Hepatocyte (in vitro differentiated cells): ENCODE measurements at regions not wholly inside any gene's neighbourhood (a gene's known extent, or its start where the extent isn't known, plus 50 kb on each side); places are given as distances from the start of the nearest gene placed in this dataset.

ENCODE experiments used
- DNase-seq: peaks from one replicate; pipeline ENCODE4 v3.0.0-alpha.2; 2016; ENCODE audit warnings: low spot score
- H2AFZ ChIP-seq: fragments of 200-600 bp; sonication (generic); 2 replicates; pipeline ENCODE4 v1.6.0; 2016; ENCODE audit warnings: antibody characterized with exemption, mild to moderate bottlenecking
- H3K27ac ChIP-seq: fragments of 200-600 bp; sonication (generic); 2 replicates; pipeline ENCODE4 v1.5.1; 2016; ENCODE audit warnings: mild to moderate bottlenecking
- H3K27me3 ChIP-seq: fragments of 200-600 bp; sonication (generic); 2 replicates; pipeline ENCODE4 v1.6.1; 2016
- H3K36me3 ChIP-seq: fragments of 200-600 bp; sonication (generic); replicated peaks from 2 replicates; pipeline ENCODE4 v1.5.1; 2016; ENCODE audit warnings: low read depth; ENCODE audit not compliant: insufficient read depth
- H3K4me1 ChIP-seq: fragments of 200-600 bp; sonication (generic); 2 replicates; pipeline ENCODE4 v1.5.1; 2016; ENCODE audit warnings: mild to moderate bottlenecking, moderate library complexity; ENCODE audit not compliant: insufficient read depth
- H3K4me2 ChIP-seq: fragments of 200-600 bp; sonication (generic); 2 replicates; pipeline ENCODE4 v1.6.0; 2016
- H3K4me3 ChIP-seq: fragments of 200-600 bp; sonication (generic); 2 replicates; pipeline ENCODE4 v1.5.1; 2016; ENCODE audit warnings: mild to moderate bottlenecking
- H3K79me2 ChIP-seq: fragments of 200-600 bp; sonication (generic); 2 replicates; pipeline ENCODE4 v1.6.0; 2017; ENCODE audit warnings: mild to moderate bottlenecking
- H3K9me2 ChIP-seq: fragments of 200-600 bp; sonication (generic); replicated peaks from 2 replicates; pipeline ENCODE4 v1.6.0; 2017; ENCODE audit warnings: mild to moderate bottlenecking; ENCODE audit not compliant: insufficient read depth
- H3K9me3 ChIP-seq: fragments of 200-600 bp; sonication (generic); 2 replicates; pipeline ENCODE4 v1.5.1; 2016; ENCODE audit warnings: low read depth, mild to moderate bottlenecking
- H4K20me1 ChIP-seq: fragments of 200-600 bp; sonication (generic); 2 replicates; pipeline ENCODE4 v1.6.0; 2016; ENCODE audit warnings: mild to moderate bottlenecking; ENCODE audit not compliant: insufficient read depth, poor library complexity, severe bottlenecking
- EZH2 ChIP-seq: fragments of 200-600 bp; sonication (generic); IDR thresholded peaks from 2 replicates; pipeline ENCODE4 v1.6.1; 2016; ENCODE audit warnings: antibody characterized with exemption, mild to moderate bottlenecking, borderline replicate concordance
- EZH2phosphoT487 ChIP-seq: fragments of 200-600 bp; sonication (generic); IDR thresholded peaks from one replicate; pipeline ENCODE4 v1.6.1; 2018; ENCODE audit warnings: antibody characterized with exemption, mild to moderate bottlenecking, low read depth, moderate library complexity; ENCODE audit not compliant: unreplicated experiment, severe bottlenecking
- WGBS: methylation state at CpG from one replicate; pipeline ENCODE4 v1.1.6; 2016; ENCODE audit warnings: low lambda C conversion rate; ENCODE audit errors: missing lambda C conversion rate; 5-methylcytosine and 5-hydroxymethylcytosine counted together
- TF ChIP-seq, protein P1 (sequence below): fragments of 200-600 bp; sonication (generic); IDR thresholded peaks from 2 replicates; pipeline ENCODE4 v1.5.1; 2016; ENCODE audit warnings: antibody characterized with exemption, mild to moderate bottlenecking; ENCODE audit not compliant: poor library complexity

GRCh38 chr4:180052629-180053028 lies 2190.6 kb upstream of the TENM3 start:
- Histone ChIP-seq H3K27me3 (peaks cover 23% of the 10 kb centered on the region), H3K4me2 (no peak overlapping the region), H3K9me3 (no peaks in the 10 kb centered on the region), H2AFZ (no peak overlapping the region), H3K36me3 (no peaks in the 10 kb centered on the region), H3K79me2 (no peaks in the 10 kb centered on the region), H3K4me1 (no peaks in the 10 kb centered on the region), H4K20me1 (no peaks in the 10 kb centered on the region), H3K27ac (no peak overlapping the region), H3K4me3 (no peak overlapping the region), H3K9me2 (no peaks in the 10 kb centered on the region)
- TF ChIP-seq, protein P1, sequence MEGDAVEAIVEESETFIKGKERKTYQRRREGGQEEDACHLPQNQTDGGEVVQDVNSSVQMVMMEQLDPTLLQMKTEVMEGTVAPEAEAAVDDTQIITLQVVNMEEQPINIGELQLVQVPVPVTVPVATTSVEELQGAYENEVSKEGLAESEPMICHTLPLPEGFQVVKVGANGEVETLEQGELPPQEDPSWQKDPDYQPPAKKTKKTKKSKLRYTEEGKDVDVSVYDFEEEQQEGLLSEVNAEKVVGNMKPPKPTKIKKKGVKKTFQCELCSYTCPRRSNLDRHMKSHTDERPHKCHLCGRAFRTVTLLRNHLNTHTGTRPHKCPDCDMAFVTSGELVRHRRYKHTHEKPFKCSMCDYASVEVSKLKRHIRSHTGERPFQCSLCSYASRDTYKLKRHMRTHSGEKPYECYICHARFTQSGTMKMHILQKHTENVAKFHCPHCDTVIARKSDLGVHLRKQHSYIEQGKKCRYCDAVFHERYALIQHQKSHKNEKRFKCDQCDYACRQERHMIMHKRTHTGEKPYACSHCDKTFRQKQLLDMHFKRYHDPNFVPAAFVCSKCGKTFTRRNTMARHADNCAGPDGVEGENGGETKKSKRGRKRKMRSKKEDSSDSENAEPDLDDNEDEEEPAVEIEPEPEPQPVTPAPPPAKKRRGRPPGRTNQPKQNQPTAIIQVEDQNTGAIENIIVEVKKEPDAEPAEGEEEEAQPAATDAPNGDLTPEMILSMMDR, result no peak
- no peak for TF ChIP-seq EZH2
- TF ChIP-seq EZH2phosphoT487, result no peak
- 63% methylated on average over 7 of the region's 7 CpGs for WGBS
- DNase-seq, result no peak

GRCh38 chr4:180054291-180054690 lies 2188.9 kb upstream of the TENM3 start:
- 87% methylated on average over 4 of the region's 4 CpGs for WGBS
- Histone ChIP-seq H3K4me3 (no peak overlapping the region), H2AFZ (no peak overlapping the region), H3K27ac (no peak overlapping the region), H4K20me1 (no peaks in the 10 kb centered on the region), H3K4me2 (no peak overlapping the region), H3K4me1 (no peaks in the 10 kb centered on the region), H3K79me2 (no peaks in the 10 kb centered on the region), H3K9me3 (no peaks in the 10 kb centered on the region), H3K9me2 (no peaks in the 10 kb centered on the region), H3K36me3 (no peaks in the 10 kb centered on the region), H3K27me3 (peaks cover 25% of the 10 kb centered on the region)
- DNase-seq, result no peak
- TF ChIP-seq EZH2phosphoT487 (no peak), EZH2 (no peak)
- TF ChIP-seq, protein P1, result no peak

- DNase-seq, result no peak
- H2AFZ ChIP-seq, result peak overlapping the region; percentile 83
- H3K4me1 ChIP-seq, result no peaks in the 10 kb centered on the region
- peak overlapping the region; percentile 74 for H3K4me3 ChIP-seq
- no peak overlapping the region for H3K27ac ChIP-seq
- TF ChIP-seq, protein P1, result peak; percentile 24
- TF ChIP-seq EZH2, result no peak
- no peaks in the 10 kb centered on the region for H3K79me2 ChIP-seq
- H3K9me2 ChIP-seq, result no peaks in the 10 kb centered on the region
- no peaks in the 10 kb centered on the region for H3K9me3 ChIP-seq
- H3K36me3 ChIP-seq, result no peaks in the 10 kb centered on the region
- peak overlapping the region; percentile 97 for H3K4me2 ChIP-seq
- no peaks in the 10 kb centered on the region for H4K20me1 ChIP-seq
- 3% methylated on average over 8 of the region's 8 CpGs for WGBS
- H3K27me3 ChIP-seq, result peaks cover 42% of the 10 kb centered on the region
Measured at GRCh38 chr4:180057299-180057721, 2185.9 kb upstream of the TENM3 start.
